ENCODE measurements at regions not wholly inside any gene's neighbourhood (a gene's known extent, or its start where the extent isn't known, plus 50 kb on each side); places are given as distances from the start of the nearest gene placed in this dataset.

DNA sequence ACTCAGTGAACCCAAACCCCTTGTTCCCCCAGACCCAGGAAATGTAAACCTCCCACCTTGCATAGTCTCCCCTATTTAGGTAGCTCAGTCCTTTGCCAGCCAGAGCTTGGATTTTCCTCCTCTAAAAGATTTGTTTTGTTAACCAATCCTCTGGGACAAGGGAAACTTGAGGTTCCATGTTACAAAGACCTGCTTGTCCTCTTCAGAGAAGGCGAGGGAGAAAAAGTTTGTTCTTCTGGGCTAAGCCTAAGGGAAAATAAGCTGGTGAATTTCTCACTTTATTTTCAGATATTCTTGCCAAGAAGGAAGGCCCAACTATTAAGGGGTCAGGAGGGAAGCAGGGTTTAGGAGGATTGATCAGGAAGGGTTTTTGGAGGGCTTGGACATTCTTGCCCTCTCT, 136.1 kb upstream of the PROK2 start:
- no peak for DNase-seq (ENCODE audit: low spot score in 2 of 2)
- in situ Hi-C loops (cut with MboI; ENCODE audit: low sequenced_read_pairs) = no loop called here
- peaks cover 4% of the 10 kb centered on the region; the same call in 1 of the 2 replicates for H3K4me1 ChIP-seq
- H3K4me3 ChIP-seq = no peak overlapping the region
- H3K27me3 ChIP-seq (ENCODE audit: low read depth) = no peaks in the 10 kb centered on the region; the same call in 1 of the 2 replicates
- no peaks in the 10 kb centered on the region; the same call in 1 of the 2 replicates for H3K9me3 ChIP-seq
- no peaks in the 10 kb centered on the region for H3K36me3 ChIP-seq (replicated peaks)

DNA sequence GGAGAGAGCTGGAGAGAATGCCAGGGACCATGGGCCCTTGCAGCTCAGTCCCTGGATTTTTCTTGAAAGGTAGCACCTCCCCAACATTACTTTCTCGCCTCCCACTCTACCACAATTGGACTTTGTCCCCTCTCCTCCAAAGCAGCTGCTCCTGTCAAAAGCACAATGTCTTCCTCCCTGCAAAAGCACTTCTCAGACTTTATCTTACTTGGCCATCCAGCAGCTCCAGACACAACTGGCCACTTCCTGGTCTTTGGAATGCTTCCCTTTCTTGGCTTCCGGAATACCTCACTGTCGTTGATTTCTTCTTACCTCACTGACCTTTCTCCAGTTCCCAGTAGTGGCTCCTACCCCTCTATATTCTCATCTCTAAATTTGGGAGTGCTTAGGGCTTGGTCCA, 134.6 kb upstream of the PROK2 start:
- Histone ChIP-seq H3K36me3 (replicated peaks) (no peaks in the 10 kb centered on the region), H3K9me3 (no peaks in the 10 kb centered on the region; the same call in 1 of the 2 replicates), H3K4me3 (no peak overlapping the region), H3K27me3 (ENCODE audit: low read depth) (no peaks in the 10 kb centered on the region; the same call in 1 of the 2 replicates), H3K4me1 (no peaks in the 10 kb centered on the region)
- DNase-seq (ENCODE audit: low spot score in 2 of 2) = no peak
- in situ Hi-C loops (cut with MboI; ENCODE audit: low sequenced_read_pairs) = no loop called here

DNA sequence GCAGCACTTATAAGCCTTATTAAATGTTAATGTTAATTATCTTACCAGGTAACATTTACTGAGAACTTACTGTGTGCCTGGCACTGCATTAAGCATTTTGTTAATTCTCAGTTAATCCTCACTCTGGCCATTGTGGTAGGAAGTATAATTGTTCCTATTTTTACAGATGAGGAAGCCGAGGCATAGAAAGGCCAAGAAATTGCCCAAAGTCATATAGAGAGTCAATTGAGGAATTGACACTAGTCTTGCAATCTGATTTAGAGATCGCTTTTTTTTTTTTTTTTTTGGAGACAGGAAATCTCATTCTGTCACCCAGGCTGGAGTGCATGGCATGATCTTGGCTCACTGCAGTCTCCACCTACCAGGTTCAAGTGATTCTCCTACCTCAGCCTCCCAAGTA, 132.6 kb upstream of the PROK2 start:
- no peaks in the 10 kb centered on the region; the same call in 1 of the 2 replicates for H3K9me3 ChIP-seq
- H3K27me3 ChIP-seq (ENCODE audit: low read depth) = no peaks in the 10 kb centered on the region; the same call in 1 of the 2 replicates
- H3K4me1 ChIP-seq = no peaks in the 10 kb centered on the region
- no peaks in the 10 kb centered on the region for H3K36me3 ChIP-seq (replicated peaks)
- DNase-seq (ENCODE audit: low spot score in 2 of 2) = no peak
- H3K4me3 ChIP-seq = no peak overlapping the region
- in situ Hi-C loops (cut with MboI; ENCODE audit: low sequenced_read_pairs) = no loop called here

DNA sequence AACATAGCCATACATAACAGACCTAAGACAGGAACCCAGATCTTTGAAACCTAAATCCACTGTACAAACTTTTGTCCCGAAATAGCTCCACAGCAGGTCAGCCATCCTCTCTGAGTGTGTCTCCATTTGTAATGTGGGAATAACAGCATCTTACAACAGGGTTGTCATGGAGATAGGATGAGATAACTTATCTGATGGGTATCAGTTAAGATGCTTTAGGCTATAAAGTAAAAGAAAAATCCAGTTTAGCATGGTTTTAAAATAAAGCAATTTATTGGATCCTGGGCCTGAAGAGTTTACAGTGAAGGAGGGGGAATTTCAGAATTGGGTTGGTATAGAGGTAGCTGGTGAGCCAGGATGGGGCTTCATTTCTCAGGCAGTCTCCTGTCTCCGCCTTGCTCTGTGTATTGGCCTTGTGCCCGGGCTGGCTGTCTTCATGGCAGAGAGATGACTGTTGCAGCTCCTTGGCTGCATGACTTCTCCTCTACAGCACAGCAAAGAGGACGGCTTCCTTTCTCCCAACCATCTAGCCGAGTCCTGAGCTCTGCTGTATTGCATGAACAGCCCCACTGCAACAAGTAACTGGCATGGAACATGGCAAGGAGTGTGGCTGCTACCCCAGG, 131.9 kb upstream of the PROK2 start:
- DNase-seq (ENCODE audit: low spot score in 2 of 2) = no peak

DNA sequence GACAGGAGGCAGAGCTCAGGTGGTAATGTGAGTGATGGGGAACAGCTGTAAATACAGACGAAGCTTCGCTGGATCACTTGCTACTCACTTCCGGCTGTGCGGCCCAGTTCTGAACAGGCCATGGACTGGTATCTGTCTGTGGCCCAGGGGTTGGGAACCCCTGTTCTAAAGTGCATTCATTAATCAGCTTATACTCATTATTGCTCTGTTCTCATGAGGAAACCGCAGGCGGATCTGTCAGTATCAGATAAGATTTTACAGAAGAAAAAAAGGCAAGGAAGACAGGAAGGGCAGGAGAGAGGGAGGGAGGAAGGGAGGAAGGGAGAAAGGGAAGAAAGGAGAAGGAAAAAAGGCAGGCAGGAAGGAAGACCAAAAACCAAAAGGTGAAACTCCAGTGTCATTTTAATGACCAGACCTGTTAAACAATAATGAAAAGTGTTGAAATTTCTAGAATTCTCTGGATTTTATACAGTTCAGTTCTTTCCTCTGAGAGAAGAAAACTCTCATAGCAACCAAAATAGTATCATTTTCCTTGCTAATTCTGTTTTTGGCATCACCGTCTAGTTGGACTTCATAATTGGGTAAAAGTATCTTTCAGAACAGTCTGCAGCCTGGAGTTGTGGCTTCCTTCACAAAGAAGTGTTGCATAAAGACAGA, 128.0 kb upstream of the PROK2 start:
- no peak for DNase-seq (ENCODE audit: low spot score in 2 of 2)
- no peaks in the 10 kb centered on the region for H3K4me1 ChIP-seq
- H3K27me3 ChIP-seq (ENCODE audit: low read depth) = peaks cover 7% of the 10 kb centered on the region
- no peak overlapping the region for H3K4me3 ChIP-seq
- H3K9me3 ChIP-seq = no peaks in the 10 kb centered on the region; the same call in 1 of the 2 replicates
- in situ Hi-C loops (cut with MboI; ENCODE audit: low sequenced_read_pairs) = no loop called here
- H3K36me3 ChIP-seq (replicated peaks) = no peaks in the 10 kb centered on the region

More for the DNA sequence above, 131.9 kb upstream of the PROK2 start:
- in situ Hi-C loops (cut with MboI; ENCODE audit: low sequenced_read_pairs) = no loop called here
- H3K9me3 ChIP-seq = no peaks in the 10 kb centered on the region; the same call in 1 of the 2 replicates
- no peaks in the 10 kb centered on the region for H3K4me1 ChIP-seq
- H3K27me3 ChIP-seq (ENCODE audit: low read depth) = no peaks in the 10 kb centered on the region; the same call in 1 of the 2 replicates
- H3K36me3 ChIP-seq (replicated peaks) = no peaks in the 10 kb centered on the region
- H3K4me3 ChIP-seq = no peak overlapping the region

DNA sequence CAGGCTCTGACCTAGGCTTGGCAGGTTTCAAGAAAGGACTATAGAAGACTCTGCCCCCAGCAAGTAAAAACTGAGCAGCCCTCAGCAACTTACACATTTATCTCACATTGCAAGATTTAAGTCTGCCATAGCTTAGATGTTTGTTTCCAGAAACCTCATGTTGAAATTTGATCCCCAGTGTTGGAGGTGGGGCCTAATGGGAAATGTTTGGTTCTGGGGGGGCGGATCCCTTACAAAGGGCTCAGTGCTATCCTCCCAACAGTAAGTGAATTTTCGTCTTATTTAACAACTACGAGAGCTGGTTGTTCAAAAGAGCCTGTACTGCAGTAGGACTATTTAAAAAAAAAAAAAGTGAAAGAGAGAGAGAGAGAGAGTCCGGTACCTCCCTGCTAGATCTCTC, 125.2 kb upstream of the PROK2 start:
- in situ Hi-C loops (cut with MboI; ENCODE audit: low sequenced_read_pairs) = no loop called here
- DNase-seq (ENCODE audit: low spot score in 2 of 2) = no peak
- H3K4me1 ChIP-seq = no peaks in the 10 kb centered on the region
- H3K36me3 ChIP-seq (replicated peaks) = no peaks in the 10 kb centered on the region
- H3K9me3 ChIP-seq = no peaks in the 10 kb centered on the region
- H3K4me3 ChIP-seq = no peak overlapping the region
- peaks cover 12% of the 10 kb centered on the region for H3K27me3 ChIP-seq (ENCODE audit: low read depth)

DNA sequence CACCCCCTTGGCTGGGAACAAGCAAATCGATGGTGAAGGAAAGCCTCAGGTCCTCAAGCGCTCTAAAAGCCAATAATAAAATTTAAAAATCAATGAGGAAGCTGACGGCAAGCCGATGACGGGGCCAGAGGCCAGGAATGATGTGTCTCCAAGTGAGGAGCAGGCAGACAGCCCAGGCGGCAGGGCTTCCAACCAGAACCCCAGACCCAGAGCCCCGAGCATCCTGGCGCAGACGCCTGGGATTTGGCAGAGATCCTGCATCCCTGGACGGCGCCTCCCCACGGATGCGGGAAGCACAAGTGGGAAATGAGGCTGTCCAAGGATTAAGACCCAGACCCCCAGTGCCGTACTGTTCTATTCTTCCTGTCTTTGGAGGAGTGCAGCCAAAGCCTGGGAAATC, 123.0 kb upstream of the PROK2 start:
- in situ Hi-C loops (cut with MboI; ENCODE audit: low sequenced_read_pairs) = no loop called here
- no peaks in the 10 kb centered on the region for H3K9me3 ChIP-seq

DNA sequence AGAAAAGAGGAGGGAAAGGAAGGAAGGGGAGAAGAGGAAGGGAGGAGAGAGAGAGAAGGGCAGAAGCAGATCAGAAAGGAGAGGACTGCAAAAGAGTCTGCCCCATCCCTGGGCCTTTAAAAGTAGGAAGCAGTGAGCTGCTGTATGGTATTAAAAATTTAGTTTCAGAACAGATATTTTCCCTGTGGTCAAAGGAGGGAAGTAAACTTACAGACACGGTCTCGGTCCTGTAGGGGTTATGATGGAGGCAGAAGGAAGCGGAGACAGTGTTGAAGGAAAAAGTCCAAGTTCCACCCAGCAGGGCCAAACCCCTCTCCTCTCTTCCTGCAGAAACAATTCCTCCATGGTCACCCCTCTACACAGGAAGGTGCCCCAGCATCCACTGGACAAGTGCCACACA, 122.0 kb upstream of the PROK2 start:
- no peaks in the 10 kb centered on the region for H3K9me3 ChIP-seq
- no peak overlapping the region for H3K4me3 ChIP-seq
- H3K27me3 ChIP-seq (ENCODE audit: low read depth) = peaks cover 12% of the 10 kb centered on the region
- H3K4me1 ChIP-seq = no peaks in the 10 kb centered on the region
- no peaks in the 10 kb centered on the region for H3K36me3 ChIP-seq (replicated peaks)
- in situ Hi-C loops (cut with MboI; ENCODE audit: low sequenced_read_pairs) = no loop called here
- DNase-seq (ENCODE audit: low spot score in 2 of 2) = no peak

More for the DNA sequence above, 123.0 kb upstream of the PROK2 start:
- no peak overlapping the region for H3K4me3 ChIP-seq
- DNase-seq (ENCODE audit: low spot score in 2 of 2) = no peak
- no peaks in the 10 kb centered on the region for H3K36me3 ChIP-seq (replicated peaks)
- no peaks in the 10 kb centered on the region for H3K4me1 ChIP-seq
- H3K27me3 ChIP-seq (ENCODE audit: low read depth) = peaks cover 12% of the 10 kb centered on the region

DNA sequence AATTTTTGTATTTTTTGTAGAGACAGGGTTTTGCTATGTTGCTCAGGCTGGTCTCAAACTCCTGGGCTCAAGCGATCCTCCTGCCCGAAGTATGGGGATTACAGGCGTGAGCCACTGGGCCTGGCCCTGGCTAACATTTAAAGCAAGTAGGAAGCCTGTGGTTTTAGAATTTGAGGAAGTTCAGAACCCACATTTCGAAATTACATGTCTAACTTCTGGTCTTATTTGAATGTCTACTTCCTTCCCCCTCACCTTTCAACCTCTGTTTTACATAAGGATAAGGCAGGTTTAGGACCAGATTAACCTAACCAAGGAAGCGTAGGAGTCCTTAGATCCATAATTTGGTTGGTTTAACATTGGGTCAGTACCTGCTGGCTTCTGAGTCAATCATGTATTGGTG, 120.5 kb upstream of the PROK2 start:
- Histone ChIP-seq H3K4me3 (no peak overlapping the region), H3K9me3 (no peaks in the 10 kb centered on the region), H3K27me3 (ENCODE audit: low read depth) (peaks cover 12% of the 10 kb centered on the region), H3K4me1 (no peaks in the 10 kb centered on the region), H3K36me3 (replicated peaks) (no peaks in the 10 kb centered on the region)
- DNase-seq (ENCODE audit: low spot score in 2 of 2) = no peak
- in situ Hi-C loops (cut with MboI; ENCODE audit: low sequenced_read_pairs) = no loop called here

DNA sequence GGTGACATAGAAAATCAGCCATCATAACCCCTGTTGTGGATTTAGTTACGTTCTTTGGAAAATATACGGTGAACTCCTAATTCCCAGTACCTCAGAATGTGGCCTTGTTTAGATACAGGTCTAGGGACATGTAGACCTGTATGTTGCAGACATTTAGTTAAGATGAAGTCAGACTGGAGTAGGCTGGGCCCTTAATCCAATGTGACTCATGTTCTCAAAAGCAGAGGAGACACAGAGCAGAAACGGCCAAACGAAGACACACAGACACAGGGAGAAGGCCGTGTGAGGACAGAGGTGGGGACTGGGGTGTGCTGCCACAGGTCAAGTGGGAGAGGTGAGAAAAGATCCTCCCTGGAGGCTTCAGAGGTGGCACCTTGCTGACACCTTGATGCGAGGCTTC, 119.0 kb upstream of the PROK2 start:
- no peaks in the 10 kb centered on the region for H3K4me1 ChIP-seq
- H3K9me3 ChIP-seq = no peaks in the 10 kb centered on the region
- in situ Hi-C loops (cut with MboI; ENCODE audit: low sequenced_read_pairs) = no loop called here
- H3K36me3 ChIP-seq (replicated peaks) = no peaks in the 10 kb centered on the region
- no peak overlapping the region for H3K4me3 ChIP-seq
- DNase-seq (ENCODE audit: low spot score in 2 of 2) = no peak
- H3K27me3 ChIP-seq (ENCODE audit: low read depth) = peaks cover 12% of the 10 kb centered on the region

DNA sequence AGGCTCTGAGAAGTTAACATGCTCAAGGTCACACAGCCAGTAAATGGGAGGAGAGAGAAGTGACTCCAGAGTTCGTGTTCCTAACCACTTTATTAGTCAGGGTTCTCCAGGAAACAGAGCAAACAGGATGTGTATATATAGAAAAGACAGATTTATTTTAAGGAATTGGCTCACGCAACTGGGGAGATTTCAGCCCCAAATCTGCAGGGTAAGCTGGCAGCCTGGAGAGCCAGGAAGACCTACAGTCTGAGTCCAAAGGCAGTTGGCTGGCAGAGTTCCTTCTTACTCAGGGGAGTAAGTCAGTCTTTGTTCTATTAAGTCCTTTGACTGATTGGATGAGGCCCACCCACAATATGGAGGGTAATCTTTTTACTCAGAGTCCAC, 118.2 kb upstream of the PROK2 start:
- H3K27me3 ChIP-seq (ENCODE audit: low read depth) = peaks cover 6% of the 10 kb centered on the region; the same call in 1 of the 2 replicates
- H3K36me3 ChIP-seq (replicated peaks) = no peaks in the 10 kb centered on the region
- DNase-seq (ENCODE audit: low spot score in 2 of 2) = no peak
- H3K4me3 ChIP-seq = no peak overlapping the region
- no peaks in the 10 kb centered on the region for H3K4me1 ChIP-seq
- no peaks in the 10 kb centered on the region for H3K9me3 ChIP-seq
- in situ Hi-C loops (cut with MboI; ENCODE audit: low sequenced_read_pairs) = no loop called here

DNA sequence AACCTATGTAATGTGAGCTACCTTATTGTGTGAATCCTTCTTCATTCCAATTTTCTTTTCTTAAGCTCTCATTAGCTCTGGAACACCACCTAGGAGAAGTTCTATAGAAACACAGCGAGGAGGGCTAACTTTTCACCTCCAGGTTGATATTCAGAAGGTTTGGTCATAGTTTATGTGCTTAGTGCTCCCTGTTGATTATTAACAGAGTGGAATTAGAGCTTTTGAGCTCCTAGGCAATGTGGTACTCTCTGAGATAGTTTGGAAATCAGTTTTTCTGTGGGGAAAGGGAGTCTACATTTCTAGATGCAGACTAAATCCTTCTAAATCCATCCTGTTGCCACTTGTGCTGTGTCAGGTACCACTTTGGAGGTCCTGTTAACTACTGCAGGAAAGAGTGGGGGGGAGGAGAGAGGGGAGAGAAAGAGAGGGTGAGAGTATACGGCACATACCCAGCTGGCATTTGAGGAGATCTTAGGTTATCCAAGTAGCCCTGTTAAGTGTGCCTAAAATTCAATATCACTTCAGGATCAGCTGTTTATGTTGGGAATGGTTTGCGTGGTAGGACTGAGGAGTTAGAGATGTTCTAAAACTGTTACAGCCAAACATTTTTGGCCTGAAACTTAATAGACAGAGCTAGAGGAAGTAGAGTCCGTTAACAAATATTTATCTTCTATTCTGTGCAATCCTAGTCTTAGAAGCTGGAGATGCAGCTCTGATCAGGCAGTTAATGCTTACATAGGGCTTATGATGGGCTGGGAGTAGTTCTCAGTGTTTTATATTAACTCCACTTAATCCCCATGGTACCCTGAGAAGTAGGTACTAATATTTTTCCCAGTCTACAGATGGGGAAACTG, 117.5 kb upstream of the PROK2 start:
- Histone ChIP-seq H3K4me3 (no peak overlapping the region), H3K9me3 (no peaks in the 10 kb centered on the region), H3K27me3 (ENCODE audit: low read depth) (peaks cover 2% of the 10 kb centered on the region; the same call in 1 of the 2 replicates), H3K36me3 (replicated peaks) (no peaks in the 10 kb centered on the region), H3K4me1 (no peaks in the 10 kb centered on the region)
- DNase-seq (ENCODE audit: low spot score in 2 of 2) = no peak
- in situ Hi-C loops (cut with MboI; ENCODE audit: low sequenced_read_pairs) = no loop called here

DNA sequence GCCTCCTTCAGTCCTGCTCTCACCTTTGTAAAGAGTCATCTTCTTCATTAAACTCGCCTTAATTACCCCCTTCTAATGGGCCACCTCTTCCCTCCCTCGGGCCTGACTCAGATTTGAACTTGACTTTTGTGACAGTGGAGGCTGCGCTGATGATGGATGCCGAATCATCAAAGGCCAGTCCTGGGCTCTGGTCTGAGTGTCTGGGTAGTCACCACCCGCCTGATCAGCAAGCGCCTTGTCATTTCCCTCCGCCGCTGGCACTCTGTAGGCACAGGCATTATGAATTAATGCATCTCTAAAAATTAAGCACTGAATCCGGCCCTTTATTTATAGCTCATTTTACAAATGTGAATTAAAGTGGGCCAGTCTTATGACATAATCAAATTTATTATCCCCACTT, 116.7 kb upstream of the PROK2 start:
- H3K4me1 ChIP-seq = no peaks in the 10 kb centered on the region
- no peaks in the 10 kb centered on the region for H3K36me3 ChIP-seq (replicated peaks)
- H3K9me3 ChIP-seq = no peaks in the 10 kb centered on the region
- H3K27me3 ChIP-seq (ENCODE audit: low read depth) = no peaks in the 10 kb centered on the region
- DNase-seq (ENCODE audit: low spot score in 2 of 2) = no peak
- H3K4me3 ChIP-seq = no peak overlapping the region
- in situ Hi-C loops (cut with MboI; ENCODE audit: low sequenced_read_pairs) = no loop called here

DNA sequence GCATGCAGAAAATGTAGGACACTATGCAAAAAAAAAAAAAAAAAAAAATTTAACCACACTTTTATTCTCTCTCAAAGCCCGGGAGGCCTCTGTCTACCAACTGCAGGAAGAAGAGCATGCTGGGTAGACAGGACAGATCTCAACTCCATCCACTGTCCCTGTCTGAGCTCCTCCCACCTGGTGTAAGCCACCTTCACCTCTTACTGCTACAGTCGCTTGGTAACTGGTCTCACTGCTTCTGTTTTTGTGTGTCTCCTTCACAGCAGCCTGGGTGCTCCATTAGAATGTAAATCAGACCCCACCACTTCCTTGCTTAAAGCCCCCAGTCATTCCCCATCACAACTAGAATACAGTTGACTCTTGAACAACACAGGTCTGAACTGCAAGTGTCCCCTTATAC, 115.1 kb upstream of the PROK2 start:
- Histone ChIP-seq H3K9me3 (no peaks in the 10 kb centered on the region), H3K36me3 (replicated peaks) (no peaks in the 10 kb centered on the region), H3K4me1 (no peaks in the 10 kb centered on the region), H3K27me3 (ENCODE audit: low read depth) (no peaks in the 10 kb centered on the region), H3K4me3 (no peak overlapping the region)
- in situ Hi-C loops (cut with MboI; ENCODE audit: low sequenced_read_pairs) = no loop called here
- no peak for DNase-seq (ENCODE audit: low spot score in 2 of 2)
